PFSK-1 (cell line): ENCODE measurements at regions not wholly inside any gene's neighbourhood (a gene's known extent, or its start where the extent isn't known, plus 50 kb on each side); places are given as distances from the start of the nearest gene placed in this dataset.

ENCODE experiments used
- FOXP2 ChIP-seq: optimal IDR thresholded peaks from 2 replicates; pipeline ENCODE3; 2011; ENCODE audit warnings: borderline replicate concordance, control low read depth, inconsistent platforms; ENCODE audit not compliant: insufficient read depth; ENCODE audit errors: extremely low read length, extremely low read depth
- SIN3A ChIP-seq: IDR thresholded peaks from 2 replicates; pipeline ENCODE4 v1.6.1; 2012; ENCODE audit warnings: mild to moderate bottlenecking, low read length, moderate library complexity, borderline replicate concordance; ENCODE audit not compliant: insufficient read depth
- TAF1 ChIP-seq: IDR thresholded peaks from 2 replicates; pipeline ENCODE4 v1.6.1; 2012; ENCODE audit warnings: low read length, control low read depth, borderline replicate concordance; ENCODE audit not compliant: insufficient read depth
- TF ChIP-seq, protein P1 (sequence below), 2 experiments: IDR thresholded peaks; 2 replicates each; pipeline versions ENCODE4 v1.6.1 to v1.8.0; 2011 to 2012; ENCODE audit warnings: low read depth in 2 of 2, low read length in 2 of 2, control low read depth in 1 of 2, inconsistent platforms in 1 of 2, mild to moderate bottlenecking in 1 of 2, moderate library complexity in 1 of 2; ENCODE audit not compliant: insufficient read depth in 1 of 2

DNA sequence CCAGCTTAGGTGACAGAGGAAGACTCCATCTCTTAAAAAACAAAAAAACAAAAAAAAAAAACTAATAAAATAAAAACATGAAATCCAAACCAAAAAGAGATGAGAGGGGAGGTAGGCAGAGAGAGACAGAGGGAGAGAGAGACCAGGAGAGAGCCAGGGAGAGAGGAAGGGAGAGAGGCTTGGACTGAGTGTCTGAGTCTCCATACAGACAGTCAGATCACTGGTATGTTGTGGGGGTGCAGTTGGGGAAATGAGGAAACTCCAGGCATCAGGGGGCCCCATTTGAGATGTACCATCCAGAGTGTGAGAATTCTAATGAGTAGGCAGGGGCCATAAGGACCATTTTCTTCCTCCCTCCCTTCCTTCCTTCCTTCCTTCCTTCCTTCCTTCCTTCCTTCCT is 53.1 kb upstream of the SEPTIN5 start:
- TF ChIP-seq SIN3A (no peak), TAF1 (no peak), FOXP2 (no peak)
- TF ChIP-seq, protein P1, sequence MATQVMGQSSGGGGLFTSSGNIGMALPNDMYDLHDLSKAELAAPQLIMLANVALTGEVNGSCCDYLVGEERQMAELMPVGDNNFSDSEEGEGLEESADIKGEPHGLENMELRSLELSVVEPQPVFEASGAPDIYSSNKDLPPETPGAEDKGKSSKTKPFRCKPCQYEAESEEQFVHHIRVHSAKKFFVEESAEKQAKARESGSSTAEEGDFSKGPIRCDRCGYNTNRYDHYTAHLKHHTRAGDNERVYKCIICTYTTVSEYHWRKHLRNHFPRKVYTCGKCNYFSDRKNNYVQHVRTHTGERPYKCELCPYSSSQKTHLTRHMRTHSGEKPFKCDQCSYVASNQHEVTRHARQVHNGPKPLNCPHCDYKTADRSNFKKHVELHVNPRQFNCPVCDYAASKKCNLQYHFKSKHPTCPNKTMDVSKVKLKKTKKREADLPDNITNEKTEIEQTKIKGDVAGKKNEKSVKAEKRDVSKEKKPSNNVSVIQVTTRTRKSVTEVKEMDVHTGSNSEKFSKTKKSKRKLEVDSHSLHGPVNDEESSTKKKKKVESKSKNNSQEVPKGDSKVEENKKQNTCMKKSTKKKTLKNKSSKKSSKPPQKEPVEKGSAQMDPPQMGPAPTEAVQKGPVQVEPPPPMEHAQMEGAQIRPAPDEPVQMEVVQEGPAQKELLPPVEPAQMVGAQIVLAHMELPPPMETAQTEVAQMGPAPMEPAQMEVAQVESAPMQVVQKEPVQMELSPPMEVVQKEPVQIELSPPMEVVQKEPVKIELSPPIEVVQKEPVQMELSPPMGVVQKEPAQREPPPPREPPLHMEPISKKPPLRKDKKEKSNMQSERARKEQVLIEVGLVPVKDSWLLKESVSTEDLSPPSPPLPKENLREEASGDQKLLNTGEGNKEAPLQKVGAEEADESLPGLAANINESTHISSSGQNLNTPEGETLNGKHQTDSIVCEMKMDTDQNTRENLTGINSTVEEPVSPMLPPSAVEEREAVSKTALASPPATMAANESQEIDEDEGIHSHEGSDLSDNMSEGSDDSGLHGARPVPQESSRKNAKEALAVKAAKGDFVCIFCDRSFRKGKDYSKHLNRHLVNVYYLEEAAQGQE (IDR thresholded peaks at IDR 0.05; ENCODE audit: insufficient read depth in 1 of 2, low read depth in 2 of 2, low read length in 2 of 2) = no peak
